Daoy (cell line): ENCODE measurements at regions not wholly inside any gene's neighbourhood (a gene's known extent, or its start where the extent isn't known, plus 50 kb on each side); places are given as distances from the start of the nearest gene placed in this dataset.
"Not testable (repeated sequence)": the region's sequence is repeated elsewhere in the genome, so short reads cannot be mapped to it uniquely, and the experiment has no call there.

Experiments used
- DNase-seq: peaks from one replicate; pipeline ENCODE4 v3.0.0-alpha.2; 2015; ENCODE audit warnings: low read depth

DNA sequence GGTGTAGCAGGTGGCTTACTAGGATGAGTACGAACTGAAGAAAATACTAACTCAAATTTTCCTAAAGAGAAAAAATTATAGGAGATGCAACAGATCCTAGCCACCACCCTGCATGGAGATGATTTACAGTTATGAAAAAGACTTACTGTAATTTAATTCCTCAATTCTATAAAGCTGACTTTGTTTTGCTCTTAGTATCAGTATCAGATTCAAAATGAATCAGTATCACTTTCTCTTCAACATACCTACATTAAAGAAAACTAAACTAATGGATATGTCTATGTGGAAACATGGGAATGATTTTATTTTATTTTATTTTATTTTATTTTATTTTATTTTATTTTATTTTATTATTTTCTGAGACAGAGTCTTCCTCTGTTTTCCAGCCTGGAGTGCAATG is 525.8 kb downstream of the NLGN4X start:
- DNase-seq, result no peak

GRCh38 chrX:5695971-5696370 is 532.7 kb downstream of the NLGN4X start:
- DNase-seq, result no peak

- no peak for DNase-seq
Measured at GRCh38 chrX:5683996-5684395, 544.7 kb downstream of the NLGN4X start.

- DNase-seq, result no peak
Measured at GRCh38 chrX:5681159-5681558, 547.5 kb downstream of the NLGN4X start.

DNA sequence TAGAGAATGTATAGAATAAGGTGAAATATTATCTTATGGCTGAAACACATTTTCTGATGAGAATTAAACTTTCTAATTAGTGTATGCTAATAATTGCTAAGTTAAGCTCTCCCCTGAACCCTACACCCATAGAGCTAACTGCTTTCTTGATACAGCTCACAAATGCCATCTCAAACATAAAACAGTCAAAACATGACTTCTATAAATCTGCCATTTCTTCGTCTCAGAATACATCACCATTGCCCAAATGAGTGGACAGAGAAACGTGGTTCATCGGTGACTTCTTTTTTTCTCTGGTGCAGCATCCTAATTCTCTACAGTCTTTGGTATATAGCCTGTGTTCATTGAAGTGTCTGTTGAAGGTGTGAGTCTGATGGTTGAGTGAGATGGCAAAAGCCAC is 554.6 kb downstream of the NLGN4X start:
- DNase-seq, result no peak

DNA sequence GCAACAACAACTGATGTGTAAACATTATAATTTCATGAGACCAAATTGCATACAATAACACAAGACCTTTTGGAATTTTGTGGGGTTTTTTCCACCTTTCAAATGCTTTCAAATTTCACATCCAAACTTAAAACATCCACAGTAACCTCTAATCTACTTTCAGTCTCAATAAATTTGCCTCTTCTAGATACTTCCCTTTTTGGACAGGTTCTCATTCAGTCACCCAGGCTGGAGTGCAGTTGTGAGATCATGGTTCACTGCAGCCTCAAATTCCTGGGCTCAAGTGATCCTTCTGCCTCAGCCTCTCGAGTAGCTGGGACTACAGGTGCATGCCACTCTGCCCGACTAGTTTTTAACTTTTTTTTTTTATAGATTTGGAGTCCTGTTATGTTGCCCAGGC is 556.6 kb downstream of the NLGN4X start:
- DNase-seq, result no peak

GRCh38 chrX:5666689-5667088 is 562.0 kb downstream of the NLGN4X start:
- not testable (repeated sequence) for DNase-seq

GRCh38 chrX:5656544-5656943 is 572.1 kb downstream of the NLGN4X start:
- DNase-seq, result no peak

GRCh38 chrX:5650904-5651303 is 577.8 kb downstream of the NLGN4X start:
- no peak for DNase-seq

DNA sequence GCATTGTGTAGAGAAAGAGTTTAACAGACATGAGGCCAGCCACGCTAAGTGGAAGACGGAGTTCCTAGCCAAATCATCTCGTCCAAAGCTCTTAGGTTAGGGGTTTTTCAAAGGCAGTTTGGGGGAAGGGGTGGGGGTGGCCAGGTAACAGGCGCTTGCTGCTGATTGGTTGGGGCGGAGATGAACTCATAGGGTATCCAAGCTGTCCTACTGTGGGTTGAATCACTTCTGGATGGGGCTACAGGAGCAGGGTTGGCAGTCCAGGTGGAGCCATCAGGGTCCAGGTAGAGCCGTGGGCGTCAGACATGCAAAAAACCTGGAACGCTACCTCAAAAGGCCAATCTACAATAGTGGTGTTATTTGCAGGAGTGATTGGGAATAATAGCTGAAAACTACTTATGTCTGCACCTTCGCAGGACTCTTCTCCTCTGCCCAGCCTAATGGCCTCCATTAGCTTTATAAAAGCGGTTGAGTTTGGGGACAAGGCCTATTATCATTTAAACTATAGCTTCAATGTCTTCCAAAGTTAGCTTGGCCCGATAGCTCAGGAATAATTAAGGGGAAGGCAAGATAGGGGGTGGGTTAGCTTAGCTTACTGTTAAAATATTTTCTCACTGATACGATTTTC is 579.6 kb downstream of the NLGN4X start:
- no peak for DNase-seq

DNA sequence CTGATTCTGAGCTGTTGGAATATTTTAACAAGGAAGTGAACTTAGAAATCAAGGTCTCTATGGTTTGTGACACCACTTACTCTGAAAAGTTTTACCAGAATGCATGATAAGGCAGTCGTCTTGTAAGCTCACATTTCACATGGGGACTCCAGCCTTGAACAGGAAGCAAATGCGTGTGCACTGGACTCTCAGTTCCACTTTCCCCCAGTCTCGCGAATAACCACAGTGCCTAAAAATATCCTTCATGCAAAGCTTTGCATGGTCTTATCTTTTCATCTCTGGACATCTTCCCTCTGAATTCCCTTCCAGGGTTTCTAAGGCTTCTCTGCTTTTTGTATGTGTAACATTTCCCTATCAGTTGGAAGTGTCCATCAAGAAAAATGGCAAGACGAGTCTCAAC is 581.8 kb downstream of the NLGN4X start:
- no peak for DNase-seq

GRCh38 chrX:5644776-5645175 is 583.9 kb downstream of the NLGN4X start:
- no peak for DNase-seq

DNA sequence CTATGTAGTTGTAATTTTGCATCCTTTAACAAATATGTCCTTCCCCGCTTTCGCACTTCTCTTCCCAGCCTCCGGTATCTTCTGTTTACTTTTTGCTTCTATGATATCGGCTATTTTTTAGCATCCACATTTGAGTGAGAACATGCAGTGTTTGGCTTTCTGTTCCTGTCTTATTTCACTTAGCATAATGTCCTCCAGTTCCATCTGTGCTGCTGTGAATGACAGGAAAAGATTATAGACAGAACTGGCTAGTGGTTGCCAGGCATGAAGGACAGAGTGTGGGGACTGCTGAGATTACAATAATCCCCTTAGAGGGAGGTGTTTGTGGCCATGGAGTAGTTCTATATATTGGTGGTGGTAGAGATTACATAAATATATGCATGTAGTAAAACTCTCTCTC is 588.6 kb downstream of the NLGN4X start:
- no peak for DNase-seq

DNA sequence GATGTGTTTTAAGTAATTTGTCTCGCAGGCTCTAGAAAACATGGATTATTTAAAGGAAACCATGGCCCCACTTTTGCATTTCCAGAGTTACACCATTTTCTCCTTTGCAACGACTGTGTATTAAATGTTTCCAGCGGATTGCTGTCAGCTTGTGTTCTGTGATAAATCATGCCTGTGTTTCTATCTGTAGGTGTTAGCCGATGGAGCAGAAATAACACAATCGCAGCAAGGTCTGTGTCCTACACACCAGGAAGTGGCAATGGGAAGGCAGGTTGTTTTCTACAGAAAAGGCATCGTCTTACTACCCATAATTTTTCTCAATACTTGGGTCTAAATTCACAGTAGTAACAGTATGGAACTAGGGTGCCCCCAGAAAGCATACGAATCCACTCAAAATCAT is 590.1 kb downstream of the NLGN4X start:
- no peak for DNase-seq

- DNase-seq, result no peak
Measured at GRCh38 chrX:5632887-5633286, 595.8 kb downstream of the NLGN4X start.

DNA sequence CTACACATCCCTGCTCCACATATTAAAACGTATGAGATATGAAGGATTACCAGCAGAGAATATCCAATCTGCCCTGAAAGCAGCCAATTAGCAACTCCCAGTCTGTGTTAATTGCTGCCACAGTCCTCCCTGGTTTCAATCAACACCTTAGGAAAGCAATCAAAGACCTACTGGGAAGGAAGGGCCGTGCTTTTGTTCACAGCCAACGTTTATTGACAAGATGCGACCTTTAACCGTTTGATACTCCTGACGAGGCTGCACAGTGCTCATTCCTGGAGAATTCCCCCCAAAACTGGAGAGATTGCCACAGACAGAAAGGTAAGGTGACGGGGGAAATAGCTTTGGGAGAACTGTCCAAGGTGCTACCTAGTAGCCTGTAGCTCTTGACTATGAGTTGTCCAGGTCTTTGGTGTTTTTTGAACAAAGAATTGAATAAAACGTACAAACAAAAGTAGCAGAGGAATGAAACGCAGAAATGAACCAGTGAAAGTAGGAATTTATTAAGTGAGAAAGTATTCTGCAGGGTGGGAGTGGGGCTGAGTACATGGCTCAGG is 596.5 kb downstream of the NLGN4X start:
- DNase-seq, result no peak

- no peak for DNase-seq
Measured at GRCh38 chrX:5617666-5618065, 611.0 kb downstream of the NLGN4X start.

DNA sequence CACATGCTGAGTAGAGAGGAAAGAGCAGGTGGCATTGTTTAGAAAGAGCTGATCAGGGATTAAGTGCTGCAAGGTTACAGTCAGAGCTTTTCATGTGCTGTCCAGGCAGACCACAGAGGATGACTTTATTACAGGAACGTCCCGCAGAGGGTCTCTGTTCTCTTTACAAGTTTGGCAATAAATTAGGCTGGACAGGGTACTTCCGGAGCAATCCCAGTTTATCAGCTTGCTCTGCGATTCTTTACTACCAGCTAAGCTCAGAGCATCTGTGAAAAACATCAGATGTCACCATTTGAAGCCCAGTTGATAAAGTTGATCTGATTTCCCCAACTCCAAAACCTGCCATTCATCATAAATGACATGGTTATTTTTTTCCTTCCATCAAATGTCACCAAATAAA is 633.1 kb downstream of the NLGN4X start:
- DNase-seq, result no peak

- DNase-seq, result no peak
Measured at GRCh38 chrX:5586726-5587125, 641.9 kb downstream of the NLGN4X start.

- no peak for DNase-seq
Measured at GRCh38 chrX:5575407-5575806, 653.3 kb downstream of the NLGN4X start.

GRCh38 chrX:5568934-5569333 is 659.7 kb downstream of the NLGN4X start:
- no peak for DNase-seq

- DNase-seq, result no peak
Measured at GRCh38 chrX:5559386-5559785, 669.3 kb downstream of the NLGN4X start.

- DNase-seq, result no peak
Measured at GRCh38 chrX:5549512-5549911, 679.2 kb downstream of the NLGN4X start.

DNA sequence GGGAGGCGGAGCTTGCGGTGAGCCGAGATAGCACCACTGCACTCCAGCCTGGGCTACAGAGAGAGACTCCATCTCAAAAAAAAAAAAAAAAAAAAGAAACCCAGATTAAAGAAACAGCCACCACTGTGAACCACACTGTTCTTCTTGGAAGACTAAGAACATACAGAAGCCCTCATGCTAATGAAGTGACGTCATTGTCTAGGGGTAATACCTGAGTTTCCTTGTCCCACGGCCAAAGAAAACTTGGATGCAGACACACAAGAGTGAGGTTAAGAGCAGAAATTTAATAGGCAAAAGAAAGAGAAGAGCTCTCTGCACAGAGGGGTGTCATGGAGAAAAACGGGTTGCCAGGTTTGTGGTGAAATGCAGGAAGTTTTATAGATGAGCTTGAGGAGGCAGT is 691.6 kb downstream of the NLGN4X start:
- no peak for DNase-seq
